Calu3 (cell line): ENCODE measurements at regions not wholly inside any gene's neighbourhood (a gene's known extent, or its start where the extent isn't known, plus 50 kb on each side); places are given as distances from the start of the nearest gene placed in this dataset.
A peak's percentile ranks its signal among the peaks of the same experiment; 100 is the strongest.
"Not testable (repeated sequence)": the region's sequence is repeated elsewhere in the genome, so short reads cannot be mapped to it uniquely, and the experiment has no call there.

ENCODE experiments used
- BruUV-seq: library from RNA; stranded (reverse); fragments of 400-500 nt; replicated peaks from 2 replicates; lab custom pipeline; 2021; lab: Mats Ljungman, UMichigan
- CTCF ChIA-PET: fragments of 300-600 bp; sonication (Branson Sonifier 250); formaldehyde crosslinking; loops from one replicate; lab custom pipeline; 2022; ENCODE audit warnings: antibody characterized with exemption; lab: Charles Lee
- DNase-seq: peaks from one replicate; pipeline ENCODE4 v3.0.0; 2022
- H3K27ac Mint-ChIP-seq: one replicate; pipeline ENCODE4 v1.8.0; 2022; ENCODE audit warnings: mixed read lengths; ENCODE audit not compliant: unreplicated experiment
- H3K27me3 Mint-ChIP-seq: one replicate; pipeline ENCODE4 v1.8.0; 2022; ENCODE audit warnings: mixed read lengths; ENCODE audit not compliant: unreplicated experiment
- H3K36me3 Mint-ChIP-seq: one replicate; pipeline ENCODE4 v1.8.0; 2022; ENCODE audit warnings: mild to moderate bottlenecking, moderate library complexity, mixed read lengths; ENCODE audit not compliant: insufficient read depth, unreplicated experiment
- H3K4me1 Mint-ChIP-seq: one replicate; pipeline ENCODE4 v1.8.0; 2022; ENCODE audit warnings: mild to moderate bottlenecking, low read depth, mixed read lengths; ENCODE audit not compliant: unreplicated experiment
- H3K4me3 Mint-ChIP-seq: one replicate; pipeline ENCODE4 v1.8.0; 2022; ENCODE audit warnings: mild to moderate bottlenecking, low read depth, moderate library complexity, mixed read lengths; ENCODE audit not compliant: unreplicated experiment
- H3K9me3 Mint-ChIP-seq: one replicate; pipeline ENCODE4 v1.8.0; 2022; ENCODE audit warnings: low read depth, mixed read lengths; ENCODE audit not compliant: unreplicated experiment
- intact Hi-C: fragments of 100-400 bp; cut with micrococcal nuclease; formaldehyde crosslinking; loops from one replicate; pipeline ENCODE4 v1.10.0; 2022; ENCODE audit not compliant: unreplicated experiment
- TF ChIP-seq, protein P1 (sequence below): fragments of 200-600 bp; IDR thresholded peaks from one replicate; pipeline ENCODE4 v1.8.0; 2022; ENCODE audit warnings: antibody characterized with exemption; ENCODE audit not compliant: unreplicated experiment

DNA sequence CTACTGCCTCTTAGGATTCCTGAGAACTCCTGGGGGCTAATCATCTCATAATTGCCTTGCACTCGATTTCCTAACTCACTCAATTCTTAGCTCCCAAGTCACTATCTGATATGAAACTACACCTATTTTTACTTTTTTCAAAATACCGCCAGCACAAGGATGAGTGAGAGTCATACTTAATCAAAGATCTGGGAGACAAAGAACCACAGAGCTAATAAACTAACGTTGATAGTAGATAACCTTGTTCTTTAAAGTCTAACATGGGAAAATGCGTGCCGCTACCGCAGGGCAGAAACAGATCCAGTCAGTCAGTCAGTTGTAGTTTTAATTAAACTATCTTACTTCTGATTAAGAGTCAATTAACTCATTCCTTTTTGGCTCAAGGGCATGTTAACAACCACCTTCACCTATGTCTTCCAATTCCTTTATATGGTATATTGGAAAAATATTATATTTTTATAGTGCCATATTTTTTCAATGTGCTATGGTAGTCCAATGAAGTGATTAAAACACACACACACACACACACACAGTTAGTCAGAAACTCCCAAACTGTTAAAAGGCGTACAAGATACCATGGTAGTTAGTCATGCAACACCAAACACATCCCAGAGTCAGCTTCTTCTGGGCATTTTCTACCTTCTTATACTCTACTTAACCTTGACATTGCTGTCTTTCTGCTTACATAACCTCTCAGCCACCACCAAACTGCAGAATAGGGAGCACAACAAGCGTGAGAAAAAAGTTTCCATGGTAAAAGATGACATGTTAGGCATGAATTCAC lies 114.0 kb downstream of the KLHL28 start:
- Mint-ChIP-seq H3K4me1 (peaks cover 7% of the 10 kb centered on the region), H3K27ac (no peak overlapping the region), H3K36me3 (no peaks in the 10 kb centered on the region), H3K4me3 (no peak overlapping the region), H3K27me3 (peaks cover 32% of the 10 kb centered on the region), H3K9me3 (no peaks in the 10 kb centered on the region)
- CTCF ChIA-PET: no interaction called here
- intact Hi-C loops: no loop called here
- TF ChIP-seq, protein P1, sequence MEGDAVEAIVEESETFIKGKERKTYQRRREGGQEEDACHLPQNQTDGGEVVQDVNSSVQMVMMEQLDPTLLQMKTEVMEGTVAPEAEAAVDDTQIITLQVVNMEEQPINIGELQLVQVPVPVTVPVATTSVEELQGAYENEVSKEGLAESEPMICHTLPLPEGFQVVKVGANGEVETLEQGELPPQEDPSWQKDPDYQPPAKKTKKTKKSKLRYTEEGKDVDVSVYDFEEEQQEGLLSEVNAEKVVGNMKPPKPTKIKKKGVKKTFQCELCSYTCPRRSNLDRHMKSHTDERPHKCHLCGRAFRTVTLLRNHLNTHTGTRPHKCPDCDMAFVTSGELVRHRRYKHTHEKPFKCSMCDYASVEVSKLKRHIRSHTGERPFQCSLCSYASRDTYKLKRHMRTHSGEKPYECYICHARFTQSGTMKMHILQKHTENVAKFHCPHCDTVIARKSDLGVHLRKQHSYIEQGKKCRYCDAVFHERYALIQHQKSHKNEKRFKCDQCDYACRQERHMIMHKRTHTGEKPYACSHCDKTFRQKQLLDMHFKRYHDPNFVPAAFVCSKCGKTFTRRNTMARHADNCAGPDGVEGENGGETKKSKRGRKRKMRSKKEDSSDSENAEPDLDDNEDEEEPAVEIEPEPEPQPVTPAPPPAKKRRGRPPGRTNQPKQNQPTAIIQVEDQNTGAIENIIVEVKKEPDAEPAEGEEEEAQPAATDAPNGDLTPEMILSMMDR: no peak
- BruUV-seq: no TSS peak
- no peak for DNase-seq

DNA sequence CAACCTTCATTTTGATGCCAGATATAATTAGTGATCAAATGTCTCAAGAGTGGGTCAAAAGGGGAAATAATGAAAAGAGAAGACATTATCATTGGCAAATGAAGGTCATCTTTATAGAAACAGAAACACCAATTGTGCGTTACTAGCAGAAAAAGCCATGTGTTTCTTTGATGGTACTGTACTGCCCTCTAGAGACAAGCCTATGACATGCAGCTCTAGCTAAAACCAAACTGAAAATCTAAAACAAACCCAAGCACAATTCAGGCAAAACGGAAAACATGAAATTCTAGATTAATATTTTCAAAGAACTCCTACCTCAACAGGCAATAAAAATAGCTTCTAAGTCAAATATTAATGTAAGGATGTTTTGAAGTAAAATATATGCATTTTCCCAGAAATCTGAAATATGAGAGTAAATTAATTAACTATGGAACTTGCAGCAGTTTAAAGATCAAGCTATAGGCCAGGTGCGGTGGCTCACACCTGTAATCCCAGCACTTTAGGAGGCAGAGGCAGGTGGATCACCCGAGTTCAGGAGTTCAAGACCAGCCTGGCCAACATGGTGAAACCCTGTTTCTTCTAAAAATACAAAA lies 115.4 kb downstream of the KLHL28 start:
- CTCF ChIA-PET: interaction anchor here (0.7 kb wide), 1 partner anchor 115 kb away, joined by 3 read pairs; the partner anchor contains the start of genes KLHL28 and TOGARAM1
- BruUV-seq: no TSS peak
- intact Hi-C loops: no loop called here
- TF ChIP-seq, protein P1: peak; percentile 59
- DNase-seq: peak; percentile 30
- Mint-ChIP-seq H3K27ac (no peak overlapping the region), H3K4me3 (no peak overlapping the region), H3K36me3 (no peaks in the 10 kb centered on the region), H3K27me3 (peaks cover 32% of the 10 kb centered on the region), H3K4me1 (peaks cover 7% of the 10 kb centered on the region), H3K9me3 (no peaks in the 10 kb centered on the region)

DNA sequence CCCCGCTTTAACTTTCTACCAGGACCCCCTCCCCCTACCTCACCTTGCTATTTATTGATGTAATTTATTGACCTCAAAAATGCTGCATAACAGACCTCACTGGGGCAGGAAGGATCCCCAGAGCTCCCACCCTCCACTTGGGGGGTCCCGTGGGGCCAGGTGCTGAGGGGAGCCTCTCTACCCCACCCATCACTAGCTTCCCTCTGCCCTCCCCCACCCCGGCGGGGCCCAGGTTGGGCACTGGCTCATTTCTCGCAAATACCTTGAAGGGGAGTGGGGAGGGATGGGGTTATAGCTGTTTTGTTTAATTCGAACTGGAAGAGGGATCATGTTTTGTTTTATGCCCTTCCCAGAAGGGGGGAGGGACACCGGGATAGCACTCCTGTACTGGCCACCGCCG lies 125.8 kb downstream of the KLHL28 start:
- H3K27me3 Mint-ChIP-seq: peaks cover 12% of the 10 kb centered on the region
- H3K4me1 Mint-ChIP-seq, H3K4me3 Mint-ChIP-seq, H3K9me3 Mint-ChIP-seq, CTCF ChIA-PET, H3K27ac Mint-ChIP-seq, intact Hi-C loops, BruUV-seq, DNase-seq, H3K36me3 Mint-ChIP-seq: not testable (repeated sequence)

GRCh38 chr14:44833376-44834060 lies 128.2 kb downstream of the KLHL28 start:
- DNase-seq: no peak
- Mint-ChIP-seq H3K4me1 (no peaks in the 10 kb centered on the region), H3K27ac (no peak overlapping the region), H3K27me3 (no peaks in the 10 kb centered on the region), H3K9me3 (no peaks in the 10 kb centered on the region), H3K36me3 (no peaks in the 10 kb centered on the region), H3K4me3 (no peak overlapping the region)
- CTCF ChIA-PET: no interaction called here
- TF ChIP-seq, protein P1: no peak
- intact Hi-C loops: no loop called here
- BruUV-seq: no TSS peak
